HepG2 (cell line): ENCODE measurements at regions not wholly inside any gene's neighbourhood (a gene's known extent, or its start where the extent isn't known, plus 50 kb on each side); places are given as distances from the start of the nearest gene placed in this dataset.

Source experiments
- ATAC-seq: fragments of 200-7000 bp; cut with Tn5 transposase; 3 replicates; pipeline ENCODE4 v1.9.1; 2020; ENCODE audit warnings: mild to moderate bottlenecking, moderate library complexity
- BruUV-seq: library from RNA; stranded (reverse); fragments of 400-500 nt; replicated peaks from 2 replicates; lab custom pipeline; 2021; lab: Mats Ljungman, UMichigan
- CTCF ChIA-PET: fragments of 300-600 bp; formaldehyde crosslinking; extraction: SDS; loops from one replicate; lab custom pipeline; 2021; ENCODE audit warnings: low total read pairs, inconsistent platforms, low intra/inter-chr PET ratio; lab: Yijun Ruan, JAX
- POLR2A ChIA-PET: fragments of 350-600 bp; sonication (Branson Sonifier 250); formaldehyde crosslinking; loops from one replicate; lab custom pipeline; 2020; ENCODE audit warnings: antibody characterized with exemption, inconsistent platforms; lab: Yijun Ruan, JAX
- DNase-seq: peaks from one replicate; pipeline ENCODE4 v3.0.0-alpha.2; 2015; ENCODE audit warnings: low spot score
- FAIRE-seq: peaks from 3 replicates; lab custom pipeline; 2011; peaks lifted over from hg19 to GRCh38; lab: Jason Lieb, UNC
- H2AFZ ChIP-seq: one replicate; pipeline ENCODE4 v1.6.1; 2011; ENCODE audit warnings: low read length, inconsistent platforms
- H3K27ac ChIP-seq: fragments of 300-600 bp; 3 replicates; pipeline ENCODE4 v1.8.0; 2011; ENCODE audit warnings: mixed run types, mild to moderate bottlenecking, mixed read lengths, low read length, inconsistent platforms; ENCODE audit not compliant: insufficient read depth; ENCODE audit errors: extremely low read length
- H3K27me3 ChIP-seq, 2 experiments: fragments of 200-600 bp in 1 of 2; 2 replicates in 1 of 2; 3 replicates in 1 of 2; pipeline versions ENCODE4 v1.6.0 to v1.8.0; 2011; ENCODE audit warnings: low read length in 2 of 2, mild to moderate bottlenecking in 2 of 2, moderate library complexity in 2 of 2, inconsistent platforms in 1 of 2; ENCODE audit not compliant: insufficient read depth in 2 of 2, control insufficient read depth in 1 of 2
- H3K36me3 ChIP-seq, 2 experiments: fragments of 200-600 bp in 1 of 2; replicated peaks in 1 of 2; 2 replicates in 1 of 2; 3 replicates in 1 of 2; pipeline versions ENCODE4 v1.5.1 to v1.8.0; 2011; ENCODE audit warnings: low read length in 2 of 2, inconsistent platforms in 1 of 2; ENCODE audit not compliant: insufficient read depth in 2 of 2, control insufficient read depth in 1 of 2
- H3K4me1 ChIP-seq: 2 replicates; pipeline ENCODE4 v1.5.1; 2012; ENCODE audit warnings: low read length, inconsistent platforms; ENCODE audit not compliant: insufficient read depth
- H3K4me2 ChIP-seq: 2 replicates; pipeline ENCODE4 v1.6.0; 2011; ENCODE audit warnings: low read depth, low read length, inconsistent platforms
- H3K4me3 ChIP-seq, 3 experiments: fragments of 200-600 bp in 1 of 3; sonication (generic), shearing (Covaris generic) in 1 of 3; replicated peaks in 1 of 3; 2 replicates each; pipeline ENCODE4 v1.5.1; 2011 to 2016; ENCODE audit warnings: low read length in 3 of 3, inconsistent platforms in 2 of 3, low read depth in 2 of 3, mild to moderate bottlenecking in 2 of 3, control low read depth in 1 of 3, mixed read lengths in 1 of 3; ENCODE audit not compliant: insufficient read depth in 1 of 3
- H3K79me2 ChIP-seq: one replicate; pipeline ENCODE4 v1.6.1; 2011; ENCODE audit warnings: low read length, inconsistent platforms; ENCODE audit not compliant: insufficient read depth
- H3K9ac ChIP-seq: 2 replicates; pipeline ENCODE4 v1.6.0; 2011; ENCODE audit warnings: mild to moderate bottlenecking, low read depth, low read length, inconsistent platforms; ENCODE audit not compliant: insufficient read depth
- H3K9me3 ChIP-seq: 2 replicates; pipeline ENCODE4 v1.5.1; 2012; ENCODE audit warnings: mild to moderate bottlenecking, low read length
- H4K20me1 ChIP-seq: 2 replicates; pipeline ENCODE4 v1.6.0; 2011; ENCODE audit warnings: inconsistent platforms, mild to moderate bottlenecking, low read length, moderate library complexity; ENCODE audit not compliant: insufficient read depth
- DZIP1 ChIP-seq: sonication (generic); formaldehyde crosslinking; IDR thresholded peaks from 2 replicates; pipeline ENCODE4 v1.5.0; 2020; ENCODE audit warnings: mild to moderate bottlenecking, missing genetic modification reagents
- GPN1 ChIP-seq: sonication (generic); formaldehyde crosslinking; IDR thresholded peaks from 2 replicates; pipeline ENCODE4 v1.5.1; 2020; ENCODE audit warnings: missing genetic modification reagents, borderline replicate concordance
- MEIS1 ChIP-seq: sonication (generic); formaldehyde crosslinking; IDR thresholded peaks from 2 replicates; pipeline ENCODE4 v1.9.0; 2021; ENCODE audit warnings: mild to moderate bottlenecking, missing genetic modification reagents, moderate library complexity, borderline replicate concordance
- POGZ ChIP-seq: sonication (generic); formaldehyde crosslinking; IDR thresholded peaks from 2 replicates; pipeline ENCODE4 v1.4.0; 2020; ENCODE audit warnings: mild to moderate bottlenecking, missing genetic modification reagents
- RORA ChIP-seq: sonication (generic); formaldehyde crosslinking; IDR thresholded peaks from 2 replicates; pipeline ENCODE4 v1.5.0; 2020; ENCODE audit warnings: mild to moderate bottlenecking, missing genetic modification reagents, moderate library complexity
- SOX13 ChIP-seq, 3 experiments: fragments of 450-650 bp in 1 of 3; sonication (generic) in 1 of 3; formaldehyde crosslinking in 1 of 3; IDR thresholded peaks in 2 of 3; conservative IDR thresholded peaks in 1 of 3; 2 replicates each; pipeline versions ENCODE4 v1.5.0 to v1.6.1; 2016 to 2020; ENCODE audit warnings: antibody characterized with exemption in 1 of 3, mild to moderate bottlenecking in 1 of 3, missing compliant biosample characterization in 1 of 3, missing genetic modification reagents in 1 of 3, moderate library complexity in 1 of 3
- TBP ChIP-seq: sonication (generic); formaldehyde crosslinking; IDR thresholded peaks from 2 replicates; pipeline ENCODE4 v1.5.0; 2020; ENCODE audit warnings: missing genetic modification reagents
- ZNF574 ChIP-seq: sonication (generic); formaldehyde crosslinking; IDR thresholded peaks from 2 replicates; pipeline ENCODE4 v1.4.0; 2020; ENCODE audit warnings: missing genetic modification reagents
- WGBS: methylation state at CpG from one replicate; pipeline ENCODE4 v1.1.6; 2017; ENCODE audit warnings: low lambda C conversion rate; 5-methylcytosine and 5-hydroxymethylcytosine counted together
- in situ Hi-C: cut with HindIII; loops from 2 replicates; pipeline ENCODE4 v1.10.0; 2017; ENCODE audit warnings: low pct_unique_long_range_greater_than_20kb; ENCODE audit not compliant: extremely low pct_ligation_motif_present
- intact Hi-C: fragments of 100-400 bp; cut with micrococcal nuclease; formaldehyde crosslinking; loops from one replicate; pipeline ENCODE4 v1.10.0; 2022; ENCODE audit not compliant: unreplicated experiment
- TF ChIP-seq, protein P1 (sequence below): sonication (generic); formaldehyde crosslinking; IDR thresholded peaks from 2 replicates; pipeline ENCODE4 v1.5.0; 2020; ENCODE audit warnings: mild to moderate bottlenecking, missing genetic modification reagents
- TF ChIP-seq, protein P2 (sequence below): sonication (generic); formaldehyde crosslinking; IDR thresholded peaks from 2 replicates; pipeline ENCODE4 v1.4.0; 2020; ENCODE audit warnings: missing genetic modification reagents
- TF ChIP-seq, protein P3 (sequence below): sonication (generic); formaldehyde crosslinking; IDR thresholded peaks from 2 replicates; pipeline ENCODE4 v1.4.0; 2020; ENCODE audit warnings: mild to moderate bottlenecking, missing genetic modification reagents

DNA sequence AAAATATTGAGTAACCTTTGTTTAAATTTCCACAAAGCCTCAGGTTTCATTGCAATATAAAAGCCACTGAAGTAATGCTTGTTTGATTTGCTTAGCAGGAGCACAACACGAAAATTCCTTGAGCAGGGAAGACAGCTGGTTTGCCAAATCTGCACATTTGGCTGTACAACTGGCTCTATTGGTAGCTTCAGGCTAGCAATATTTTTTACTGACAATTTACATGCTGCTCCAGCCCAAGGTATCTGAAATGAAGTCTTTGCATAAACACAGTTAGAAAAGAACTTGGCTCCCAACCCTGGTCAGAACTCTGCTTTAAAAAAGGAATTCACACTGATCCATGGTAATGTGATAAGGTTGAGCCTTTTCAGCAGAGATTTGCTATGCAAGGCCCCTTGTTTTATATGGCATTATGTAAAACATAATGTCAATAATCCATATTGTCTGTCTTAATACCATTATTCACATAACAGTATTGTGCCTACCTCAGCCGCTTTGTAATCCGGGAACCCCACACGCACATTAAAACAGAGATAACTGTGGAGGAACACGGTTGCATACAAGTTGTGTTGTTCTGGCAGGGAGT, 55.7 kb upstream of the CHL1 start:
- no peak for FAIRE-seq
- TF ChIP-seq DZIP1: no peak
- TF ChIP-seq POGZ: no peak
- TF ChIP-seq TBP: no peak
- no peak for TF ChIP-seq MEIS1 (CRISPR knock-in tag)
- TF ChIP-seq RORA (CRISPR knock-in tag): no peak
- no peak for TF ChIP-seq SOX13 (IDR thresholded peaks at IDR 0.05)
- no peak for TF ChIP-seq SOX13 (CRISPR knock-in tag; conservative IDR thresholded peaks at IDR 0.05 in 1 of 2, IDR thresholded peaks at IDR 0.05 in 1 of 2)
- no peak for TF ChIP-seq GPN1 (CRISPR knock-in tag)
- TF ChIP-seq, protein P1, sequence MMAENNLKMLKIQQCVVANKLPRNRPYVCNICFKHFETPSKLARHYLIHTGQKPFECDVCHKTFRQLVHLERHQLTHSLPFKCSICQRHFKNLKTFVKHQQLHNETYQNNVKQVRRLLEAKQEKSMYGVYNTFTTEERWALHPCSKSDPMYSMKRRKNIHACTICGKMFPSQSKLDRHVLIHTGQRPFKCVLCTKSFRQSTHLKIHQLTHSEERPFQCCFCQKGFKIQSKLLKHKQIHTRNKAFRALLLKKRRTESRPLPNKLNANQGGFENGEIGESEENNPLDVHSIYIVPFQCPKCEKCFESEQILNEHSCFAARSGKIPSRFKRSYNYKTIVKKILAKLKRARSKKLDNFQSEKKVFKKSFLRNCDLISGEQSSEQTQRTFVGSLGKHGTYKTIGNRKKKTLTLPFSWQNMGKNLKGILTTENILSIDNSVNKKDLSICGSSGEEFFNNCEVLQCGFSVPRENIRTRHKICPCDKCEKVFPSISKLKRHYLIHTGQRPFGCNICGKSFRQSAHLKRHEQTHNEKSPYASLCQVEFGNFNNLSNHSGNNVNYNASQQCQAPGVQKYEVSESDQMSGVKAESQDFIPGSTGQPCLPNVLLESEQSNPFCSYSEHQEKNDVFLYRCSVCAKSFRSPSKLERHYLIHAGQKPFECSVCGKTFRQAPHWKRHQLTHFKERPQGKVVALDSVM (CRISPR knock-in tag): no peak
- TF ChIP-seq, protein P2, sequence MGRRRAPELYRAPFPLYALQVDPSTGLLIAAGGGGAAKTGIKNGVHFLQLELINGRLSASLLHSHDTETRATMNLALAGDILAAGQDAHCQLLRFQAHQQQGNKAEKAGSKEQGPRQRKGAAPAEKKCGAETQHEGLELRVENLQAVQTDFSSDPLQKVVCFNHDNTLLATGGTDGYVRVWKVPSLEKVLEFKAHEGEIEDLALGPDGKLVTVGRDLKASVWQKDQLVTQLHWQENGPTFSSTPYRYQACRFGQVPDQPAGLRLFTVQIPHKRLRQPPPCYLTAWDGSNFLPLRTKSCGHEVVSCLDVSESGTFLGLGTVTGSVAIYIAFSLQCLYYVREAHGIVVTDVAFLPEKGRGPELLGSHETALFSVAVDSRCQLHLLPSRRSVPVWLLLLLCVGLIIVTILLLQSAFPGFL (CRISPR knock-in tag): no peak
- TF ChIP-seq, protein P3, sequence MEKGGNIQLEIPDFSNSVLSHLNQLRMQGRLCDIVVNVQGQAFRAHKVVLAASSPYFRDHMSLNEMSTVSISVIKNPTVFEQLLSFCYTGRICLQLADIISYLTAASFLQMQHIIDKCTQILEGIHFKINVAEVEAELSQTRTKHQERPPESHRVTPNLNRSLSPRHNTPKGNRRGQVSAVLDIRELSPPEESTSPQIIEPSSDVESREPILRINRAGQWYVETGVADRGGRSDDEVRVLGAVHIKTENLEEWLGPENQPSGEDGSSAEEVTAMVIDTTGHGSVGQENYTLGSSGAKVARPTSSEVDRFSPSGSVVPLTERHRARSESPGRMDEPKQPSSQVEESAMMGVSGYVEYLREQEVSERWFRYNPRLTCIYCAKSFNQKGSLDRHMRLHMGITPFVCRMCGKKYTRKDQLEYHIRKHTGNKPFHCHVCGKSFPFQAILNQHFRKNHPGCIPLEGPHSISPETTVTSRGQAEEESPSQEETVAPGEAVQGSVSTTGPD (CRISPR knock-in tag): no peak
- TF ChIP-seq ZNF574 (CRISPR knock-in tag): no peak

More for the DNA sequence above, 55.7 kb upstream of the CHL1 start:
- Histone ChIP-seq H3K4me3 (no peak overlapping the region), H3K9me3 (peaks cover 54% of the 10 kb centered on the region), H3K36me3 (no peaks in the 10 kb centered on the region), H3K27ac (no peak overlapping the region), H4K20me1 (no peaks in the 10 kb centered on the region), H3K4me2 (no peak overlapping the region), H3K27me3 (no peaks in the 10 kb centered on the region), H3K79me2 (no peaks in the 10 kb centered on the region), H3K4me1 (no peaks in the 10 kb centered on the region), H3K9ac (no peak overlapping the region), H2AFZ (no peak overlapping the region)
- ATAC-seq (no peak), DNase-seq (no peak)
- in situ Hi-C loops (no loop called here), intact Hi-C loops (no loop called here)
- BruUV-seq: no TSS peak
- ChIA-PET CTCF (no interaction called here), POLR2A (no interaction called here)
- 19% methylated on average over 5 of the region's 5 CpGs for WGBS
